GM23338 (cell line): ENCODE measurements at regions not wholly inside any gene's neighbourhood (a gene's known extent, or its start where the extent isn't known, plus 50 kb on each side); places are given as distances from the start of the nearest gene placed in this dataset.

Source experiments
- ATAC-seq: fragments of 200-7000 bp; cut with Tn5 transposase; 3 replicates; pipeline ENCODE4 v1.9.1; 2020
- DNase-seq: peaks from one replicate; pipeline ENCODE4 v3.0.0-alpha.2; 2015; ENCODE audit warnings: low spot score
- H2AFZ ChIP-seq: fragments of 200-600 bp; sonication (generic); 2 replicates; pipeline ENCODE4 v1.8.0; 2016; ENCODE audit warnings: antibody characterized with exemption, mild to moderate bottlenecking, moderate library complexity
- H3F3A ChIP-seq: fragments of 200-600 bp; sonication (generic); replicated peaks from 2 replicates; pipeline ENCODE4 v1.8.0; 2017; ENCODE audit warnings: antibody characterized with exemption, mixed run types, low read depth
- H3K27ac ChIP-seq: fragments of 200-600 bp; sonication (generic); 2 replicates; pipeline ENCODE4 v1.6.1; 2016; ENCODE audit warnings: low read depth
- H3K27me3 ChIP-seq: fragments of 200-600 bp; sonication (generic); 2 replicates; pipeline ENCODE4 v1.8.0; 2016; ENCODE audit warnings: mild to moderate bottlenecking, mixed run types, moderate library complexity; ENCODE audit not compliant: insufficient read depth
- H3K36me3 ChIP-seq: fragments of 200-600 bp; sonication (generic); 2 replicates; pipeline ENCODE4 v1.8.0; 2016; ENCODE audit warnings: mild to moderate bottlenecking; ENCODE audit not compliant: insufficient read depth
- H3K4me1 ChIP-seq: fragments of 200-600 bp; sonication (generic); 2 replicates; pipeline ENCODE4 v1.8.0; 2016; ENCODE audit warnings: mild to moderate bottlenecking, moderate library complexity; ENCODE audit not compliant: insufficient read depth
- H3K4me2 ChIP-seq: fragments of 200-600 bp; sonication (generic); 2 replicates; pipeline ENCODE4 v1.7.1; 2017; ENCODE audit warnings: mixed run types
- H3K4me3 ChIP-seq: fragments of 200-600 bp; sonication (generic); 2 replicates; pipeline ENCODE4 v1.6.1; 2016; ENCODE audit warnings: mixed run types
- H3K79me2 ChIP-seq: fragments of 200-600 bp; sonication (generic); replicated peaks from 2 replicates; pipeline ENCODE4 v1.8.0; 2017; ENCODE audit warnings: mild to moderate bottlenecking; ENCODE audit not compliant: insufficient read depth
- H3K9me2 ChIP-seq: fragments of 200-600 bp; sonication (generic); 2 replicates; pipeline ENCODE4 v1.8.0; 2017; ENCODE audit not compliant: insufficient read depth
- H4K20me1 ChIP-seq: fragments of 200-600 bp; sonication (generic); replicated peaks from 2 replicates; pipeline ENCODE4 v1.8.0; 2017; ENCODE audit warnings: mild to moderate bottlenecking; ENCODE audit not compliant: insufficient read depth
- H3K27ac Mint-ChIP-seq: 2 replicates; pipeline ENCODE4 v1.8.0; 2020; ENCODE audit warnings: inconsistent platforms, mild to moderate bottlenecking, moderate library complexity, mixed read lengths
- H3K27me3 Mint-ChIP-seq: 3 replicates; pipeline ENCODE4 v1.8.0; 2022; ENCODE audit warnings: low read depth, mild to moderate bottlenecking, moderate library complexity, mixed read lengths, inconsistent platforms; ENCODE audit not compliant: insufficient read depth, poor library complexity
- H3K36me3 Mint-ChIP-seq: 3 replicates; pipeline ENCODE4 v1.8.0; 2021; ENCODE audit warnings: low read depth, mild to moderate bottlenecking, inconsistent platforms, moderate library complexity, mixed read lengths
- H3K4me1 Mint-ChIP-seq: 3 replicates; pipeline ENCODE4 v1.8.0; 2020; ENCODE audit warnings: mild to moderate bottlenecking, inconsistent platforms, mixed read lengths
- H3K4me3 Mint-ChIP-seq: 3 replicates; pipeline ENCODE4 v1.8.0; 2021; ENCODE audit warnings: moderate library complexity, mild to moderate bottlenecking, inconsistent platforms, mixed read lengths
- H3K9me3 Mint-ChIP-seq: 3 replicates; pipeline ENCODE4 v1.8.0; 2020; ENCODE audit warnings: moderate library complexity, mild to moderate bottlenecking, inconsistent platforms, mixed read lengths
- CREB1 ChIP-seq: fragments of 250-450 bp; sonication (Bioruptor Pico); IDR thresholded peaks from 2 replicates; pipeline ENCODE4 v1.5.0; 2020; ENCODE audit warnings: low read depth, mild to moderate bottlenecking, moderate library complexity
- EZH2 ChIP-seq: fragments of 200-600 bp; sonication (generic); IDR thresholded peaks from one replicate; pipeline ENCODE4 v1.8.0; 2017; ENCODE audit warnings: antibody characterized with exemption, mild to moderate bottlenecking, low read depth; ENCODE audit not compliant: unreplicated experiment
- EZH2phosphoT487 ChIP-seq: fragments of 200-600 bp; sonication (generic); IDR thresholded peaks from one replicate; pipeline ENCODE4 v1.8.1; 2018; ENCODE audit warnings: antibody characterized with exemption; ENCODE audit not compliant: unreplicated experiment
- JUNB ChIP-seq: IDR thresholded peaks from one replicate; pipeline ENCODE4 v1.6.1; 2016; ENCODE audit warnings: antibody characterized with exemption; ENCODE audit not compliant: unreplicated experiment
- NANOG ChIP-seq: IDR thresholded peaks from 2 replicates; pipeline ENCODE4 v1.6.1; 2016; ENCODE audit warnings: antibody characterized with exemption, borderline replicate concordance
- POLR2AphosphoS5 ChIP-seq: IDR thresholded peaks from 2 replicates; pipeline ENCODE4 v1.6.1; 2016; ENCODE audit warnings: antibody characterized with exemption, low read depth
- STAT1 ChIP-seq: IDR thresholded peaks from one replicate; pipeline ENCODE4 v1.6.1; 2016; ENCODE audit warnings: antibody characterized with exemption; ENCODE audit not compliant: unreplicated experiment
- ZNF114 ChIP-seq: fragments of 250-450 bp; sonication (Bioruptor Pico); IDR thresholded peaks from 2 replicates; pipeline ENCODE4 v1.5.0; 2020; ENCODE audit warnings: mild to moderate bottlenecking, moderate library complexity
- ZNF331 ChIP-seq: fragments of 250-450 bp; sonication (Bioruptor Pico); IDR thresholded peaks from 2 replicates; pipeline ENCODE4 v1.5.0; 2020; ENCODE audit warnings: low read depth, mild to moderate bottlenecking, moderate library complexity
- TF ChIP-seq, protein P1 (sequence below), 2 experiments: fragments of 200-600 bp in 1 of 2; sonication (generic) in 1 of 2; conservative IDR thresholded peaks; 2 replicates each; pipeline versions ENCODE4 v1.5.1 to v1.6.1; 2016 to 2017; ENCODE audit warnings: antibody characterized with exemption in 2 of 2, low read depth in 2 of 2, mild to moderate bottlenecking in 2 of 2, moderate library complexity in 1 of 2
- TF ChIP-seq, protein P2 (sequence below): IDR thresholded peaks from 2 replicates; pipeline ENCODE4 v1.6.1; 2016; ENCODE audit warnings: antibody characterized with exemption
- TF ChIP-seq, protein P3 (sequence below): IDR thresholded peaks from one replicate; pipeline ENCODE4 v1.6.1; 2018; ENCODE audit warnings: antibody characterized with exemption; ENCODE audit not compliant: unreplicated experiment
- TF ChIP-seq, protein P4 (sequence below): fragments of 250-450 bp; sonication (Bioruptor Pico); IDR thresholded peaks from 2 replicates; pipeline ENCODE4 v1.5.0; 2020; ENCODE audit warnings: mild to moderate bottlenecking, moderate library complexity

DNA sequence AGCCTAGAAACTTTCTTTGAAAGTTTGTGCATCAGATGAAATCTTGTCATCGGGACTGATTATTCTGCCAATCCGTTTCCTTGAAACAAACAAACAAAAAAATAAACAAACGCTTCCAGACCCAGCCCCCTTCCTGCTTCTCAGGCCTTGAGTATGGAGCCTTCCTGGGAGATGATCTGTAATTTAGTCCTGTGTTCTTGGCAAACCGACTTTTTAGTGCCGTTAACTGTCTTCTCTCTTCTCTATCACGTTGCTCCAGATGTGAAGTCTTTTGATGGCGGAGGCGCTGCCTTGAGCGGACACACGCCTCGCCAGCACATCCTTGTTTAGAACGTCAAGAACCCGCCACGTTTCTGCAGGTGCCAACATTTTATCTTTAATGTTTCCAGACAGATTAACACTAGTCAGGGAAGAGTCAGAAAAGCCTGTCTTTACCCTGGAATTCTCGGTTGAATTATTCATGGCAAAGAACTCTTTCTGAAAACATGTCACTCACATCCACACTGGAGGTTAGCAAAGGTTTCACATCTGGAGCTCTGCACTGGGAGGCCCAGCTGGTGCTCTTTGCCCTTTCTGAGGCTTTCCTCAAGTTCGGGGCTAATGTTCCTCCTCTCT, 265.7 kb upstream of the C1orf174 start:
- H3K9me2 ChIP-seq, result no peaks in the 10 kb centered on the region

More for the DNA sequence above, 265.7 kb upstream of the C1orf174 start:
- H3K9me3 Mint-ChIP-seq, result peaks cover 94% of the 10 kb centered on the region
- H2AFZ ChIP-seq, result no peak overlapping the region
- H3K27ac ChIP-seq, result no peak overlapping the region
- DNase-seq (no peak), ATAC-seq (no peak)
- no peaks in the 10 kb centered on the region for H3K4me1 ChIP-seq
- no peak overlapping the region for H3K4me3 ChIP-seq
- no peak overlapping the region for H3K27ac Mint-ChIP-seq
- H3K4me3 Mint-ChIP-seq, result no peak overlapping the region
- H4K20me1 ChIP-seq, result no peaks in the 10 kb centered on the region
- no peak overlapping the region for H3K4me2 ChIP-seq
- peaks cover 10% of the 10 kb centered on the region for H3K27me3 Mint-ChIP-seq
- H3K36me3 ChIP-seq, result peaks cover 4% of the 10 kb centered on the region; the same call in 1 of the 2 replicates
- TF ChIP-seq CREB1 (CRISPR knock-in tag) (no peak), EZH2phosphoT487 (no peak), ZNF331 (CRISPR knock-in tag) (no peak), EZH2 (no peak), STAT1 (no peak), NANOG (no peak), ZNF114 (CRISPR knock-in tag) (no peak), JUNB (no peak), POLR2AphosphoS5 (no peak)
- TF ChIP-seq, protein P1, sequence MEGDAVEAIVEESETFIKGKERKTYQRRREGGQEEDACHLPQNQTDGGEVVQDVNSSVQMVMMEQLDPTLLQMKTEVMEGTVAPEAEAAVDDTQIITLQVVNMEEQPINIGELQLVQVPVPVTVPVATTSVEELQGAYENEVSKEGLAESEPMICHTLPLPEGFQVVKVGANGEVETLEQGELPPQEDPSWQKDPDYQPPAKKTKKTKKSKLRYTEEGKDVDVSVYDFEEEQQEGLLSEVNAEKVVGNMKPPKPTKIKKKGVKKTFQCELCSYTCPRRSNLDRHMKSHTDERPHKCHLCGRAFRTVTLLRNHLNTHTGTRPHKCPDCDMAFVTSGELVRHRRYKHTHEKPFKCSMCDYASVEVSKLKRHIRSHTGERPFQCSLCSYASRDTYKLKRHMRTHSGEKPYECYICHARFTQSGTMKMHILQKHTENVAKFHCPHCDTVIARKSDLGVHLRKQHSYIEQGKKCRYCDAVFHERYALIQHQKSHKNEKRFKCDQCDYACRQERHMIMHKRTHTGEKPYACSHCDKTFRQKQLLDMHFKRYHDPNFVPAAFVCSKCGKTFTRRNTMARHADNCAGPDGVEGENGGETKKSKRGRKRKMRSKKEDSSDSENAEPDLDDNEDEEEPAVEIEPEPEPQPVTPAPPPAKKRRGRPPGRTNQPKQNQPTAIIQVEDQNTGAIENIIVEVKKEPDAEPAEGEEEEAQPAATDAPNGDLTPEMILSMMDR (conservative IDR thresholded peaks at IDR 0.05; ENCODE audit: low read depth in 2 of 2), result no peak
- TF ChIP-seq, protein P2, sequence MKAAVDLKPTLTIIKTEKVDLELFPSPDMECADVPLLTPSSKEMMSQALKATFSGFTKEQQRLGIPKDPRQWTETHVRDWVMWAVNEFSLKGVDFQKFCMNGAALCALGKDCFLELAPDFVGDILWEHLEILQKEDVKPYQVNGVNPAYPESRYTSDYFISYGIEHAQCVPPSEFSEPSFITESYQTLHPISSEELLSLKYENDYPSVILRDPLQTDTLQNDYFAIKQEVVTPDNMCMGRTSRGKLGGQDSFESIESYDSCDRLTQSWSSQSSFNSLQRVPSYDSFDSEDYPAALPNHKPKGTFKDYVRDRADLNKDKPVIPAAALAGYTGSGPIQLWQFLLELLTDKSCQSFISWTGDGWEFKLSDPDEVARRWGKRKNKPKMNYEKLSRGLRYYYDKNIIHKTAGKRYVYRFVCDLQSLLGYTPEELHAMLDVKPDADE, result no peak
- TF ChIP-seq, protein P3, sequence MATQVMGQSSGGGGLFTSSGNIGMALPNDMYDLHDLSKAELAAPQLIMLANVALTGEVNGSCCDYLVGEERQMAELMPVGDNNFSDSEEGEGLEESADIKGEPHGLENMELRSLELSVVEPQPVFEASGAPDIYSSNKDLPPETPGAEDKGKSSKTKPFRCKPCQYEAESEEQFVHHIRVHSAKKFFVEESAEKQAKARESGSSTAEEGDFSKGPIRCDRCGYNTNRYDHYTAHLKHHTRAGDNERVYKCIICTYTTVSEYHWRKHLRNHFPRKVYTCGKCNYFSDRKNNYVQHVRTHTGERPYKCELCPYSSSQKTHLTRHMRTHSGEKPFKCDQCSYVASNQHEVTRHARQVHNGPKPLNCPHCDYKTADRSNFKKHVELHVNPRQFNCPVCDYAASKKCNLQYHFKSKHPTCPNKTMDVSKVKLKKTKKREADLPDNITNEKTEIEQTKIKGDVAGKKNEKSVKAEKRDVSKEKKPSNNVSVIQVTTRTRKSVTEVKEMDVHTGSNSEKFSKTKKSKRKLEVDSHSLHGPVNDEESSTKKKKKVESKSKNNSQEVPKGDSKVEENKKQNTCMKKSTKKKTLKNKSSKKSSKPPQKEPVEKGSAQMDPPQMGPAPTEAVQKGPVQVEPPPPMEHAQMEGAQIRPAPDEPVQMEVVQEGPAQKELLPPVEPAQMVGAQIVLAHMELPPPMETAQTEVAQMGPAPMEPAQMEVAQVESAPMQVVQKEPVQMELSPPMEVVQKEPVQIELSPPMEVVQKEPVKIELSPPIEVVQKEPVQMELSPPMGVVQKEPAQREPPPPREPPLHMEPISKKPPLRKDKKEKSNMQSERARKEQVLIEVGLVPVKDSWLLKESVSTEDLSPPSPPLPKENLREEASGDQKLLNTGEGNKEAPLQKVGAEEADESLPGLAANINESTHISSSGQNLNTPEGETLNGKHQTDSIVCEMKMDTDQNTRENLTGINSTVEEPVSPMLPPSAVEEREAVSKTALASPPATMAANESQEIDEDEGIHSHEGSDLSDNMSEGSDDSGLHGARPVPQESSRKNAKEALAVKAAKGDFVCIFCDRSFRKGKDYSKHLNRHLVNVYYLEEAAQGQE, result no peak
- TF ChIP-seq, protein P4, sequence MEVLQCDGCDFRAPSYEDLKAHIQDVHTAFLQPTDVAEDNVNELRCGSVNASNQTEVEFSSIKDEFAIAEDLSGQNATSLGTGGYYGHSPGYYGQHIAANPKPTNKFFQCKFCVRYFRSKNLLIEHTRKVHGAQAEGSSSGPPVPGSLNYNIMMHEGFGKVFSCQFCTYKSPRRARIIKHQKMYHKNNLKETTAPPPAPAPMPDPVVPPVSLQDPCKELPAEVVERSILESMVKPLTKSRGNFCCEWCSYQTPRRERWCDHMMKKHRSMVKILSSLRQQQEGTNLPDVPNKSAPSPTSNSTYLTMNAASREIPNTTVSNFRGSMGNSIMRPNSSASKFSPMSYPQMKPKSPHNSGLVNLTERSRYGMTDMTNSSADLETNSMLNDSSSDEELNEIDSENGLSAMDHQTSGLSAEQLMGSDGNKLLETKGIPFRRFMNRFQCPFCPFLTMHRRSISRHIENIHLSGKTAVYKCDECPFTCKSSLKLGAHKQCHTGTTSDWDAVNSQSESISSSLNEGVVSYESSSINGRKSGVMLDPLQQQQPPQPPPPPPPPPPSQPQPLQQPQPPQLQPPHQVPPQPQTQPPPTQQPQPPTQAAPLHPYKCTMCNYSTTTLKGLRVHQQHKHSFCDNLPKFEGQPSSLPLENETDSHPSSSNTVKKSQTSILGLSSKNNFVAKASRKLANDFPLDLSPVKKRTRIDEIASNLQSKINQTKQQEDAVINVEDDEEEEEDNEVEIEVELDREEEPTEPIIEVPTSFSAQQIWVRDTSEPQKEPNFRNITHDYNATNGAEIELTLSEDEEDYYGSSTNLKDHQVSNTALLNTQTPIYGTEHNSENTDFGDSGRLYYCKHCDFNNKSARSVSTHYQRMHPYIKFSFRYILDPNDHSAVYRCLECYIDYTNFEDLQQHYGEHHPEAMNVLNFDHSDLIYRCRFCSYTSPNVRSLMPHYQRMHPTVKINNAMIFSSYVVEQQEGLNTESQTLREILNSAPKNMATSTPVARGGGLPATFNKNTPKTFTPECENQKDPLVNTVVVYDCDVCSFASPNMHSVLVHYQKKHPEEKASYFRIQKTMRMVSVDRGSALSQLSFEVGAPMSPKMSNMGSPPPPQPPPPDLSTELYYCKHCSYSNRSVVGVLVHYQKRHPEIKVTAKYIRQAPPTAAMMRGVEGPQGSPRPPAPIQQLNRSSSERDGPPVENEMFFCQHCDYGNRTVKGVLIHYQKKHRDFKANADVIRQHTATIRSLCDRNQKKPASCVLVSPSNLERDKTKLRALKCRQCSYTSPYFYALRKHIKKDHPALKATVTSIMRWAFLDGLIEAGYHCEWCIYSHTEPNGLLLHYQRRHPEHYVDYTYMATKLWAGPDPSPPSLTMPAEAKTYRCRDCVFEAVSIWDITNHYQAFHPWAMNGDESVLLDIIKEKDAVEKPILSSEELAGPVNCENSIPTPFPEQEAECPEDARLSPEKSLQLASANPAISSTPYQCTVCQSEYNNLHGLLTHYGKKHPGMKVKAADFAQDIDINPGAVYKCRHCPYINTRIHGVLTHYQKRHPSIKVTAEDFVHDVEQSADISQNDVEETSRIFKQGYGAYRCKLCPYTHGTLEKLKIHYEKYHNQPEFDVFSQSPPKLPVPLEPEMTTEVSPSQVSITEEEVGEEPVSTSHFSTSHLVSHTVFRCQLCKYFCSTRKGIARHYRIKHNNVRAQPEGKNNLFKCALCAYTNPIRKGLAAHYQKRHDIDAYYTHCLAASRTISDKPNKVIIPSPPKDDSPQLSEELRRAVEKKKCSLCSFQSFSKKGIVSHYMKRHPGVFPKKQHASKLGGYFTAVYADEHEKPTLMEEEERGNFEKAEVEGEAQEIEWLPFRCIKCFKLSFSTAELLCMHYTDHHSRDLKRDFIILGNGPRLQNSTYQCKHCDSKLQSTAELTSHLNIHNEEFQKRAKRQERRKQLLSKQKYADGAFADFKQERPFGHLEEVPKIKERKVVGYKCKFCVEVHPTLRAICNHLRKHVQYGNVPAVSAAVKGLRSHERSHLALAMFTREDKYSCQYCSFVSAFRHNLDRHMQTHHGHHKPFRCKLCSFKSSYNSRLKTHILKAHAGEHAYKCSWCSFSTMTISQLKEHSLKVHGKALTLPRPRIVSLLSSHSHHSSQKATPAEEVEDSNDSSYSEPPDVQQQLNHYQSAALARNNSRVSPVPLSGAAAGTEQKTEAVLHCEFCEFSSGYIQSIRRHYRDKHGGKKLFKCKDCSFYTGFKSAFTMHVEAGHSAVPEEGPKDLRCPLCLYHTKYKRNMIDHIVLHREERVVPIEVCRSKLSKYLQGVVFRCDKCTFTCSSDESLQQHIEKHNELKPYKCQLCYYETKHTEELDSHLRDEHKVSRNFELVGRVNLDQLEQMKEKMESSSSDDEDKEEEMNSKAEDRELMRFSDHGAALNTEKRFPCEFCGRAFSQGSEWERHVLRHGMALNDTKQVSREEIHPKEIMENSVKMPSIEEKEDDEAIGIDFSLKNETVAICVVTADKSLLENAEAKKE (CRISPR knock-in tag), result no peak
- no peaks in the 10 kb centered on the region for H3K4me1 Mint-ChIP-seq
- H3K27me3 ChIP-seq, result no peaks in the 10 kb centered on the region
- H3K79me2 ChIP-seq, result no peaks in the 10 kb centered on the region
- peaks cover 33% of the 10 kb centered on the region for H3K36me3 Mint-ChIP-seq
- no peaks in the 10 kb centered on the region for H3F3A ChIP-seq
